ENCODE measurements at regions not wholly inside any gene's neighbourhood (a gene's known extent, or its start where the extent isn't known, plus 50 kb on each side); places are given as distances from the start of the nearest gene placed in this dataset.

DNA sequence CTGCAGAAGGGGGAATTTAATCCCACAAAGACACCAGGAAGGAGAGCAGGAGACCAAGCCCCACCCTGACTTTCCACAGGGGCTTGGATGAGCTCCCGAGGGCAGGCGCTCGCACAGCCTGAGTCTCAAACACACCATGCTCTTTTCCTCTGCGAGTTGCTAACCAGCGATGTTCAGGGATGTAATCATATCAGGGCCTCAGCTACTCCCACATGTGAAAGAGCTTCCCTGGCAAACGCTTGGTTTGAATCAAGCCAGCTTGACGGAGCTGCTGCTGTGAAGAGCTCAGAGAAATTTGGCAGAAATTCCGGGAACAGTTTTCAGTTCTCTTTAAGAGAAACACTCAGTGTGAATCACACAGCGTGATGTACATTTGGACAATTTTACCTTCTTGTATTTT lies 385.8 kb downstream of the GALR1 start:
- no peak overlapping the region for H3K9ac ChIP-seq (ENCODE audit: control insufficient read depth, extremely low read depth, insufficient read depth, low read length)
- H3K36me3 ChIP-seq (ENCODE audit: control insufficient read depth in 2 of 2, extremely low read depth in 1 of 2, insufficient read depth in 2 of 2, low read length in 2 of 2) = no peaks in the 10 kb centered on the region
- H3K27ac ChIP-seq (ENCODE audit: control insufficient read depth, insufficient read depth, low read length) = no peak overlapping the region
- no peak for FAIRE-seq
- no peak overlapping the region for H2AFZ ChIP-seq (ENCODE audit: control insufficient read depth, low read length)
- no peak overlapping the region for H3K4me3 ChIP-seq (ENCODE audit: control insufficient read depth in 2 of 3, extremely low read depth in 1 of 3, insufficient read depth in 2 of 3, low read depth in 1 of 3, low read length in 3 of 3)
- H3K4me1 ChIP-seq (ENCODE audit: control insufficient read depth, extremely low read depth, insufficient read depth, low read length) = no peaks in the 10 kb centered on the region
- no peaks in the 10 kb centered on the region for H4K20me1 ChIP-seq (ENCODE audit: control insufficient read depth, extremely low read depth, insufficient read depth, low read length)
- H3K9me1 ChIP-seq (ENCODE audit: control insufficient read depth, extremely low read depth, insufficient read depth, low read length) = no peaks in the 10 kb centered on the region
- no peak overlapping the region for H3K4me2 ChIP-seq (ENCODE audit: control insufficient read depth, extremely low read depth, insufficient read depth, low read depth, low read length)
- TF ChIP-seq, protein P1, sequence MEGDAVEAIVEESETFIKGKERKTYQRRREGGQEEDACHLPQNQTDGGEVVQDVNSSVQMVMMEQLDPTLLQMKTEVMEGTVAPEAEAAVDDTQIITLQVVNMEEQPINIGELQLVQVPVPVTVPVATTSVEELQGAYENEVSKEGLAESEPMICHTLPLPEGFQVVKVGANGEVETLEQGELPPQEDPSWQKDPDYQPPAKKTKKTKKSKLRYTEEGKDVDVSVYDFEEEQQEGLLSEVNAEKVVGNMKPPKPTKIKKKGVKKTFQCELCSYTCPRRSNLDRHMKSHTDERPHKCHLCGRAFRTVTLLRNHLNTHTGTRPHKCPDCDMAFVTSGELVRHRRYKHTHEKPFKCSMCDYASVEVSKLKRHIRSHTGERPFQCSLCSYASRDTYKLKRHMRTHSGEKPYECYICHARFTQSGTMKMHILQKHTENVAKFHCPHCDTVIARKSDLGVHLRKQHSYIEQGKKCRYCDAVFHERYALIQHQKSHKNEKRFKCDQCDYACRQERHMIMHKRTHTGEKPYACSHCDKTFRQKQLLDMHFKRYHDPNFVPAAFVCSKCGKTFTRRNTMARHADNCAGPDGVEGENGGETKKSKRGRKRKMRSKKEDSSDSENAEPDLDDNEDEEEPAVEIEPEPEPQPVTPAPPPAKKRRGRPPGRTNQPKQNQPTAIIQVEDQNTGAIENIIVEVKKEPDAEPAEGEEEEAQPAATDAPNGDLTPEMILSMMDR (optimal IDR thresholded peaks at IDR 0.05 in 1 of 3, IDR thresholded peaks at IDR 0.05 in 1 of 3, conservative IDR thresholded peaks at IDR 0.05 in 1 of 3; ENCODE audit: extremely low read depth in 1 of 3, insufficient read depth in 2 of 3, low read length in 3 of 3) = no peak
- no peak for TF ChIP-seq EZH2 (IDR thresholded peaks at IDR 0.05; ENCODE audit: low read length)
- H3K9me3 ChIP-seq (ENCODE audit: control insufficient read depth, low read depth, low read length) = peaks cover 2% of the 10 kb centered on the region
- no peak for DNase-seq (ENCODE audit: low read depth, low spot score)
- dilution Hi-C loops (cut with MboI; ENCODE audit: extremely low pct_ligation_motif_present, low sequenced_read_pairs) = no loop called here
- H3K27me3 ChIP-seq (ENCODE audit: control insufficient read depth, extremely low read depth, insufficient read depth, low read length) = no peaks in the 10 kb centered on the region
- no peaks in the 10 kb centered on the region for H3K79me2 ChIP-seq (ENCODE audit: control insufficient read depth, insufficient read depth, low read length)

DNA sequence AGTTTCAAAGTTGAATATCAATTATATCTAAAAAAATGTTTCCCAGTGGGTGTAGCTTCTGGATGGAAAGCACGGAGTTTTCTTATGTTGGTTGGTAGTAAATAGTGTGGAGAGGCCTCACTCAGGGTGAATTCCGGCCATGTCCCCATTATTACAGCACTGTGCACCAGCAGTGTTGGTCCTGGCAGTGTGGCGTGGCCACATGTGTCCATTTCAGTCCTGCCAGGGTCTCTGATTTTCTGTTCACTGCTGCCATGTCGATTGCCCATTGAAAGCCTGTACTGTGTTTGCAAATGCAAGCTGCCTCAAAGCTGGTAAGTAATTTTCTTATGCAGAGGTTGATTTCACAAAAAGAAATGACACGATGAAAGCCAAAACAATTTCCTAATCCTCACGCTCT lies 386.2 kb downstream of the GALR1 start:
- no peaks in the 10 kb centered on the region for H3K36me3 ChIP-seq (ENCODE audit: control insufficient read depth in 2 of 2, extremely low read depth in 1 of 2, insufficient read depth in 2 of 2, low read length in 2 of 2)
- DNase-seq (ENCODE audit: low read depth, low spot score) (no peak), FAIRE-seq (no peak)
- no peaks in the 10 kb centered on the region for H3K79me2 ChIP-seq (ENCODE audit: control insufficient read depth, insufficient read depth, low read length)
- no peak overlapping the region for H3K9ac ChIP-seq (ENCODE audit: control insufficient read depth, extremely low read depth, insufficient read depth, low read length)
- no peaks in the 10 kb centered on the region for H3K4me1 ChIP-seq (ENCODE audit: control insufficient read depth, extremely low read depth, insufficient read depth, low read length)
- H3K27me3 ChIP-seq (ENCODE audit: control insufficient read depth, extremely low read depth, insufficient read depth, low read length) = no peaks in the 10 kb centered on the region
- H3K4me3 ChIP-seq (ENCODE audit: control insufficient read depth in 2 of 3, extremely low read depth in 1 of 3, insufficient read depth in 2 of 3, low read depth in 1 of 3, low read length in 3 of 3) = no peak overlapping the region
- no peaks in the 10 kb centered on the region for H4K20me1 ChIP-seq (ENCODE audit: control insufficient read depth, extremely low read depth, insufficient read depth, low read length)
- no peaks in the 10 kb centered on the region for H3K9me1 ChIP-seq (ENCODE audit: control insufficient read depth, extremely low read depth, insufficient read depth, low read length)
- dilution Hi-C loops (cut with MboI; ENCODE audit: extremely low pct_ligation_motif_present, low sequenced_read_pairs) = no loop called here
- H2AFZ ChIP-seq (ENCODE audit: control insufficient read depth, low read length) = no peak overlapping the region
- H3K9me3 ChIP-seq (ENCODE audit: control insufficient read depth, low read depth, low read length) = peaks cover 2% of the 10 kb centered on the region
- no peak overlapping the region for H3K4me2 ChIP-seq (ENCODE audit: control insufficient read depth, extremely low read depth, insufficient read depth, low read depth, low read length)
- TF ChIP-seq, protein P1 (optimal IDR thresholded peaks at IDR 0.05 in 1 of 3, IDR thresholded peaks at IDR 0.05 in 1 of 3, conservative IDR thresholded peaks at IDR 0.05 in 1 of 3; ENCODE audit: extremely low read depth in 1 of 3, insufficient read depth in 2 of 3, low read length in 3 of 3) = no peak
- TF ChIP-seq EZH2 (IDR thresholded peaks at IDR 0.05; ENCODE audit: low read length) = no peak
- no peak overlapping the region for H3K27ac ChIP-seq (ENCODE audit: control insufficient read depth, insufficient read depth, low read length)

Data from keratinocyte (primary cell).